Panc1 (cell line): ENCODE measurements at regions not wholly inside any gene's neighbourhood (a gene's known extent, or its start where the extent isn't known, plus 50 kb on each side); places are given as distances from the start of the nearest gene placed in this dataset.

Experiments used
- CTCF ChIP-seq: fragments of 450-650 bp; IDR thresholded peaks from 2 replicates; pipeline ENCODE4 v1.5.1; 2017; ENCODE audit warnings: mild to moderate bottlenecking
- POLR2AphosphoS5 ChIP-seq: IDR thresholded peaks from 2 replicates; pipeline ENCODE4 v1.6.1; 2012; ENCODE audit warnings: mild to moderate bottlenecking, low read depth, low read length, moderate library complexity
- REST ChIP-seq, 2 experiments: IDR thresholded peaks; 2 replicates each; pipeline ENCODE4 v1.6.1; 2011 to 2012; ENCODE audit warnings: low read depth in 2 of 2, control low read depth in 1 of 2, low read length in 1 of 2, mild to moderate bottlenecking in 1 of 2, moderate library complexity in 1 of 2; ENCODE audit not compliant: insufficient read depth in 1 of 2
- TCF7L2 ChIP-seq: IDR thresholded peaks from 2 replicates; pipeline ENCODE4 v1.6.1; 2011; ENCODE audit warnings: mild to moderate bottlenecking, low read depth, low read length, inconsistent platforms

GRCh38 chr3:106862067-106862466, 515.2 kb upstream of the CCDC54 start:
- TF ChIP-seq CTCF (no peak; the same call in 1 of the 2 replicates), REST (IDR thresholded peaks at IDR 0.05; ENCODE audit: insufficient read depth in 1 of 2, low read depth in 2 of 2, low read length in 1 of 2) (no peak), TCF7L2 (no peak), POLR2AphosphoS5 (no peak)
